ENCODE measurements at regions not wholly inside any gene's neighbourhood (a gene's known extent, or its start where the extent isn't known, plus 50 kb on each side); places are given as distances from the start of the nearest gene placed in this dataset.

DNA sequence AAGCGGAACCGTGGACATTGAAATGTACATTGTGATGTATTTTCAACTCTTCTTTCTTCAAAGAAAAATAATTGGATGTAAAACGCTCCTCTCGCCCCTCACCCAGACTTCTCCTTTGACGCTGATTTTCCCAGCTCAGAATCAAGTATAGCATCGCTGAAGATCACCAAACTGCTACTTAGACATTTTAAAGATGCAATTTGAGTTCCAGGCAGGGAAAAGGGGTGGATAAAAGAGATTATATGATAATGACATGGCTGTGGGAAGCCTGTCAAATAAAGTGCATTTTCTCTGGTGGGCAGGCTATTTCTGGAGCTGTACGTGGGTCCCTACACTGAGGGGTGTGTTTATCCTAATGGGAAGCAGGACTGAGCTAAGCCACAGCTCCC lies 240.4 kb downstream of the CDC5L start:
- TF ChIP-seq, protein P1, sequence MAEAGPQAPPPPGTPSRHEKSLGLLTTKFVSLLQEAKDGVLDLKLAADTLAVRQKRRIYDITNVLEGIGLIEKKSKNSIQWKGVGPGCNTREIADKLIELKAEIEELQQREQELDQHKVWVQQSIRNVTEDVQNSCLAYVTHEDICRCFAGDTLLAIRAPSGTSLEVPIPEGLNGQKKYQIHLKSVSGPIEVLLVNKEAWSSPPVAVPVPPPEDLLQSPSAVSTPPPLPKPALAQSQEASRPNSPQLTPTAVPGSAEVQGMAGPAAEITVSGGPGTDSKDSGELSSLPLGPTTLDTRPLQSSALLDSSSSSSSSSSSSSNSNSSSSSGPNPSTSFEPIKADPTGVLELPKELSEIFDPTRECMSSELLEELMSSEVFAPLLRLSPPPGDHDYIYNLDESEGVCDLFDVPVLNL (CRISPR knock-in tag; IDR thresholded peaks at IDR 0.05; ENCODE audit: borderline replicate concordance, low read depth), result no peak
- TF ChIP-seq ESRRA (CRISPR knock-in tag; IDR thresholded peaks at IDR 0.05; ENCODE audit: borderline replicate concordance) (no peak), ZNF232 (CRISPR knock-in tag; IDR thresholded peaks at IDR 0.05) (no peak)
- TF ChIP-seq, protein P2, sequence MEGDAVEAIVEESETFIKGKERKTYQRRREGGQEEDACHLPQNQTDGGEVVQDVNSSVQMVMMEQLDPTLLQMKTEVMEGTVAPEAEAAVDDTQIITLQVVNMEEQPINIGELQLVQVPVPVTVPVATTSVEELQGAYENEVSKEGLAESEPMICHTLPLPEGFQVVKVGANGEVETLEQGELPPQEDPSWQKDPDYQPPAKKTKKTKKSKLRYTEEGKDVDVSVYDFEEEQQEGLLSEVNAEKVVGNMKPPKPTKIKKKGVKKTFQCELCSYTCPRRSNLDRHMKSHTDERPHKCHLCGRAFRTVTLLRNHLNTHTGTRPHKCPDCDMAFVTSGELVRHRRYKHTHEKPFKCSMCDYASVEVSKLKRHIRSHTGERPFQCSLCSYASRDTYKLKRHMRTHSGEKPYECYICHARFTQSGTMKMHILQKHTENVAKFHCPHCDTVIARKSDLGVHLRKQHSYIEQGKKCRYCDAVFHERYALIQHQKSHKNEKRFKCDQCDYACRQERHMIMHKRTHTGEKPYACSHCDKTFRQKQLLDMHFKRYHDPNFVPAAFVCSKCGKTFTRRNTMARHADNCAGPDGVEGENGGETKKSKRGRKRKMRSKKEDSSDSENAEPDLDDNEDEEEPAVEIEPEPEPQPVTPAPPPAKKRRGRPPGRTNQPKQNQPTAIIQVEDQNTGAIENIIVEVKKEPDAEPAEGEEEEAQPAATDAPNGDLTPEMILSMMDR (IDR thresholded peaks at IDR 0.05), result no peak
